Karpas-422 (cell line): ENCODE measurements at regions not wholly inside any gene's neighbourhood (a gene's known extent, or its start where the extent isn't known, plus 50 kb on each side); places are given as distances from the start of the nearest gene placed in this dataset.
"Not testable (repeated sequence)": the region's sequence is repeated elsewhere in the genome, so short reads cannot be mapped to it uniquely, and the experiment has no call there.

Source experiments
- DNase-seq: peaks from one replicate; pipeline ENCODE4 v3.0.0-alpha.2; 2015
- H2AFZ ChIP-seq: fragments of 200-600 bp; sonication (generic); 2 replicates; pipeline ENCODE4 v1.6.1; 2014; ENCODE audit warnings: antibody characterized with exemption, low read length, mixed read lengths
- H3K27ac ChIP-seq: fragments of 200-600 bp; sonication (generic); 2 replicates; pipeline ENCODE4 v1.5.1; 2014; ENCODE audit warnings: mild to moderate bottlenecking, low read length, moderate library complexity
- H3K27me3 ChIP-seq: fragments of 200-600 bp; sonication (generic); 2 replicates; pipeline ENCODE4 v1.6.1; 2014; ENCODE audit warnings: low read length, mixed read lengths
- H3K36me3 ChIP-seq: fragments of 200-600 bp; sonication (generic); 2 replicates; pipeline ENCODE4 v1.6.1; 2014; ENCODE audit warnings: low read length, mixed read lengths; ENCODE audit not compliant: insufficient read depth
- H3K4me1 ChIP-seq: fragments of 200-600 bp; sonication (generic); 2 replicates; pipeline ENCODE4 v1.6.1; 2014; ENCODE audit warnings: mild to moderate bottlenecking, low read length, mixed read lengths
- H3K4me2 ChIP-seq: fragments of 200-600 bp; sonication (generic); 2 replicates; pipeline ENCODE4 v1.6.1; 2014; ENCODE audit warnings: low read length, low read depth, mild to moderate bottlenecking; ENCODE audit not compliant: poor library complexity, severe bottlenecking
- H3K4me3 ChIP-seq: fragments of 200-600 bp; sonication (generic); 2 replicates; pipeline ENCODE4 v1.5.1; 2014; ENCODE audit warnings: mild to moderate bottlenecking, antibody characterized with exemption, low read length, mixed read lengths
- H3K79me2 ChIP-seq: fragments of 200-600 bp; sonication (generic); 2 replicates; pipeline ENCODE4 v1.6.1; 2014; ENCODE audit warnings: mild to moderate bottlenecking, low read length, mixed read lengths
- H3K9ac ChIP-seq: fragments of 200-600 bp; sonication (generic); 2 replicates; pipeline ENCODE4 v1.6.0; 2014; ENCODE audit warnings: low read length
- H3K9me2 ChIP-seq: fragments of 200-600 bp; sonication (generic), shearing (Covaris generic); replicated peaks from 2 replicates; pipeline ENCODE4 v1.6.0; 2014; ENCODE audit warnings: mild to moderate bottlenecking, low read length, moderate library complexity; ENCODE audit not compliant: insufficient read depth
- H3K9me3 ChIP-seq: fragments of 300-700, 200-600 bp; sonication (generic); 2 replicates; pipeline ENCODE4 v1.6.1; 2014; ENCODE audit warnings: low read length, mixed read lengths
- H4K20me1 ChIP-seq: fragments of 200-600 bp; sonication (generic); 2 replicates; pipeline ENCODE4 v1.6.1; 2014; ENCODE audit warnings: mild to moderate bottlenecking, antibody characterized with exemption, low read length, low read depth; ENCODE audit not compliant: insufficient read depth

DNA sequence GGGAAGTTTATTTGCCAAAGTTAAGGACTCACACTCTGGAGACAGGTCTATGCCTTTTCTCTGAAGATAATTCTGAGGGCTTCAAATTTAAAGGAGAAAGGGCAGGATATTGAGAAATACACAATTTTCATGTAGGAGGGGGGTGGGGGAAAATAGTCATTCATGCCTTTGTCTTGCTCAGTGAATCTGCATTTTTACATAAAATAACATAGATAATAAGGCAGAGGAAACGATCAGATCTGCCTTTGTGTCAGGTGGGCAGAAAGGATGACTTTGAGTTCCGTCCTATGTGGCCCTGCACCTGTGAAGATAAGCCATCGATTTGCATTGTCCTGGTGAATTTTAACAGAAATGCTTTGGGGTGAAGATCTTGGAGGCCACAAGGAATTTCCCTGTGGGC is 76.8 kb downstream of the SC5D start:
- H3K79me2 ChIP-seq: no peaks in the 10 kb centered on the region
- peaks cover 95% of the 10 kb centered on the region for H3K4me1 ChIP-seq
- no peak overlapping the region for H2AFZ ChIP-seq
- no peaks in the 10 kb centered on the region for H3K9me3 ChIP-seq
- peak overlapping the region; percentile 66 for H3K4me2 ChIP-seq
- H3K9ac ChIP-seq: peak overlapping the region; percentile 74
- no peaks in the 10 kb centered on the region for H3K9me2 ChIP-seq
- peak overlapping the region; percentile 54 for H3K4me3 ChIP-seq
- no peaks in the 10 kb centered on the region for H3K36me3 ChIP-seq
- no peaks in the 10 kb centered on the region for H3K27me3 ChIP-seq
- H3K27ac ChIP-seq: peak overlapping the region; percentile 100
- no peaks in the 10 kb centered on the region for H4K20me1 ChIP-seq
- DNase-seq: peak; percentile 67

GRCh38 chr11:121372028-121372427 is 79.5 kb downstream of the SC5D start:
- Histone ChIP-seq H3K9me2 (no peaks in the 10 kb centered on the region), H3K9me3 (no peaks in the 10 kb centered on the region), H3K27me3 (no peaks in the 10 kb centered on the region), H3K79me2 (no peaks in the 10 kb centered on the region), H3K4me3 (no peak overlapping the region), H3K27ac (peak overlapping the region; percentile 100), H4K20me1 (no peaks in the 10 kb centered on the region), H3K4me2 (peak overlapping the region; percentile 74), H3K4me1 (peaks cover 99% of the 10 kb centered on the region), H3K9ac (peak overlapping the region; percentile 85), H2AFZ (no peak overlapping the region), H3K36me3 (no peaks in the 10 kb centered on the region)
- no peak for DNase-seq

- H3K27me3 ChIP-seq: no peaks in the 10 kb centered on the region
- no peaks in the 10 kb centered on the region for H3K9me3 ChIP-seq
- H2AFZ ChIP-seq: no peak overlapping the region
- peak overlapping the region; percentile 74 for H3K4me2 ChIP-seq
- no peaks in the 10 kb centered on the region for H3K79me2 ChIP-seq
- peak; percentile 81 for DNase-seq
- peak overlapping the region; percentile 85 for H3K9ac ChIP-seq
- peaks cover 96% of the 10 kb centered on the region for H3K4me1 ChIP-seq
- H3K4me3 ChIP-seq: peak overlapping the region; percentile 61
- H3K27ac ChIP-seq: peak overlapping the region; percentile 100
- H4K20me1 ChIP-seq: no peaks in the 10 kb centered on the region
- no peaks in the 10 kb centered on the region for H3K36me3 ChIP-seq
- no peaks in the 10 kb centered on the region for H3K9me2 ChIP-seq
Measured at GRCh38 chr11:121372671-121373429, 79.3 kb upstream of the SORL1 start.

- peaks cover 96% of the 10 kb centered on the region for H3K4me1 ChIP-seq
- no peaks in the 10 kb centered on the region for H3K9me3 ChIP-seq
- H2AFZ ChIP-seq: no peak overlapping the region
- H3K36me3 ChIP-seq: no peaks in the 10 kb centered on the region
- DNase-seq: peak; percentile 76
- no peaks in the 10 kb centered on the region for H4K20me1 ChIP-seq
- H3K4me3 ChIP-seq: peak overlapping the region; percentile 61
- peak overlapping the region; percentile 74 for H3K4me2 ChIP-seq
- no peaks in the 10 kb centered on the region for H3K79me2 ChIP-seq
- peak overlapping the region; percentile 85 for H3K9ac ChIP-seq
- H3K9me2 ChIP-seq: no peaks in the 10 kb centered on the region
- peak overlapping the region; percentile 100 for H3K27ac ChIP-seq
- no peaks in the 10 kb centered on the region for H3K27me3 ChIP-seq
Measured at GRCh38 chr11:121374286-121374985, 77.7 kb upstream of the SORL1 start.

GRCh38 chr11:121376130-121376529 is 76.0 kb upstream of the SORL1 start:
- peak; percentile 42 for DNase-seq
- Histone ChIP-seq H2AFZ (no peak overlapping the region), H3K4me2 (peak overlapping the region; percentile 74)

DNA sequence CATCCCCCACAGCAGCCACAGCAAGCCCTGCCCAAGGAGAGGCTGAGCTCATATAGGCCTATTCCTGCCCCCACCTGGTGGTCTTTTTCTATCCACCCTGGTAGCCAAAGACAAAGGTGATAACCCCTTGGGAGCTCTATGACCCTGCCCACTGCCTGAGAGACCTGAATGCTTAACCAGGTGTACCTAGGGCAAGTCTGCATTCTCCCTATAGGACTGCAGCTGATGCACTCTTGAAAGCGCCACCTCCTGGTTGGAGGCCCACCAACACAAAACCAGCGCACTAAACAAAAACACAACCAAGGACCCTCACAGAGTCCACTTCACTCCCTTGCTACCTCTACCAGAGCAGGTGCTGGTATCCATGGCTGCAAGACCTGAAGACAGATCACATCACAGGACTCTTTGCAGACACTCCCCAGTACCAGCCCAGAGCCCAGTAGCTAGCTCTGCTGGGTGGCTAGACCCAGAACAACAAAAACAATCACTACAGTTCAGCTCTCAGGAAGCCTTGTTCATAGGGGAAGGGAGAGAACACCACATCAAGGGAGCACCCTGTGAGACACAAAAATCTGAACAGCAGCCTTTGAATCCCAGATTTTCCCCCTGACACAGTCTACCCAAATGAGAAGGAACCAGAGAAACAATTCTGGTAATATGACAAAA is 72.8 kb upstream of the SORL1 start:
- DNase-seq: peak; percentile 69
- not testable (repeated sequence) for H3K36me3 ChIP-seq, H2AFZ ChIP-seq, H4K20me1 ChIP-seq, H3K9me2 ChIP-seq, H3K4me2 ChIP-seq, H3K9me3 ChIP-seq, H3K4me3 ChIP-seq, H3K27me3 ChIP-seq, H3K79me2 ChIP-seq
- H3K9ac ChIP-seq: peak overlapping the region; percentile 7; the same call in 1 of the 2 replicates
- peak overlapping the region; percentile 86 for H3K27ac ChIP-seq
- H3K4me1 ChIP-seq: peaks cover 83% of the 10 kb centered on the region

More at GRCh38 chr11:121376130-121376529, 76.0 kb upstream of the SORL1 start:
- peak overlapping the region; percentile 56 for H3K9ac ChIP-seq
- H3K36me3 ChIP-seq: no peaks in the 10 kb centered on the region
- no peaks in the 10 kb centered on the region for H3K27me3 ChIP-seq
- no peaks in the 10 kb centered on the region for H4K20me1 ChIP-seq
- peak overlapping the region; percentile 100 for H3K27ac ChIP-seq
- no peak overlapping the region for H3K4me3 ChIP-seq
- H3K9me3 ChIP-seq: no peaks in the 10 kb centered on the region
- H3K79me2 ChIP-seq: no peaks in the 10 kb centered on the region
- no peaks in the 10 kb centered on the region for H3K9me2 ChIP-seq
- peaks cover 93% of the 10 kb centered on the region for H3K4me1 ChIP-seq

- H4K20me1 ChIP-seq: no peaks in the 10 kb centered on the region
- peak overlapping the region; percentile 38 for H3K4me2 ChIP-seq
- peak overlapping the region; percentile 14; the same call in 1 of the 2 replicates for H2AFZ ChIP-seq
- H3K36me3 ChIP-seq: no peaks in the 10 kb centered on the region
- H3K4me1 ChIP-seq: peaks cover 83% of the 10 kb centered on the region
- peak overlapping the region; percentile 44; the same call in 1 of the 2 replicates for H3K9ac ChIP-seq
- no peak overlapping the region for H3K4me3 ChIP-seq
- H3K9me2 ChIP-seq: no peaks in the 10 kb centered on the region
- no peaks in the 10 kb centered on the region for H3K79me2 ChIP-seq
- peak overlapping the region; percentile 99 for H3K27ac ChIP-seq
- no peak for DNase-seq
- no peaks in the 10 kb centered on the region for H3K9me3 ChIP-seq
- H3K27me3 ChIP-seq: no peaks in the 10 kb centered on the region
Measured at GRCh38 chr11:121383716-121384115, 68.4 kb upstream of the SORL1 start.

DNA sequence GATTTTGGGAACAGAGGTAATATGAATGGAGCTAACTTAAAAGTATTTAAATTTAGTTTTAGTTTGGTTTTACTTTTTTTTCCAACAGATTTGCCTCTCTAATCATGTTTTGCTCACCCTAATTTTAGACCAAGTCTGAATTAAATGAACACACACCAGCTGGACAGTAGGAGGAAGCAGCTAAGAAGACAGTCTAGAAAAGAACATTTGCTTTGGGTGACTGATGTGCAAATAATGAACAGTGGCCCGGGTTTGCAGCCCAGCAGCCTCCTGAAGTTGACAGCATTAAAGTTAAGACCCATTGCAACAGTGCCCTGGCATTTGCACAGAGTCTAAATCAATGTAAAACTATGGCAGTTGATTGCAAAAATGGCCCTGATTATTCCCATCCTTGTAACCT is 66.4 kb upstream of the SORL1 start:
- peak overlapping the region; percentile 99 for H3K27ac ChIP-seq
- H3K9me3 ChIP-seq: no peaks in the 10 kb centered on the region
- H3K27me3 ChIP-seq: no peaks in the 10 kb centered on the region
- H3K9me2 ChIP-seq: no peaks in the 10 kb centered on the region
- no peaks in the 10 kb centered on the region for H4K20me1 ChIP-seq
- H3K36me3 ChIP-seq: no peaks in the 10 kb centered on the region
- H3K4me3 ChIP-seq: peak overlapping the region; percentile 35; the same call in 1 of the 2 replicates
- no peak overlapping the region for H2AFZ ChIP-seq
- peaks cover 82% of the 10 kb centered on the region for H3K4me1 ChIP-seq
- H3K9ac ChIP-seq: peak overlapping the region; percentile 74
- peak; percentile 84 for DNase-seq
- peak overlapping the region; percentile 53 for H3K4me2 ChIP-seq
- H3K79me2 ChIP-seq: no peaks in the 10 kb centered on the region
